Keratinocyte (primary cell): ENCODE measurements at regions not wholly inside any gene's neighbourhood (a gene's known extent, or its start where the extent isn't known, plus 50 kb on each side); places are given as distances from the start of the nearest gene placed in this dataset.

Experiments
- DNase-seq: peaks from one replicate; pipeline ENCODE4 v3.0.0-alpha.2; 2011; ENCODE audit warnings: low read depth, missing footprints, low spot score
- FAIRE-seq: peaks from 2 replicates; lab custom pipeline; 2011; peaks lifted over from hg19 to GRCh38; lab: Jason Lieb, UNC
- H2AFZ ChIP-seq: 2 replicates; pipeline ENCODE4 v1.6.0; 2012; ENCODE audit warnings: low read length, control low read depth, inconsistent platforms; ENCODE audit not compliant: control insufficient read depth
- H3K27ac ChIP-seq: 2 replicates; pipeline ENCODE4 v1.5.1; 2011; ENCODE audit warnings: low read length; ENCODE audit not compliant: control insufficient read depth, insufficient read depth
- H3K27me3 ChIP-seq: 3 replicates; pipeline ENCODE4 v1.6.0; 2011; ENCODE audit warnings: low read length; ENCODE audit not compliant: control insufficient read depth, insufficient read depth; ENCODE audit errors: extremely low read depth
- H3K36me3 ChIP-seq, 2 experiments: 2 replicates in 1 of 2; 3 replicates in 1 of 2; pipeline ENCODE4 v1.5.1; 2011; ENCODE audit warnings: low read length in 2 of 2, mild to moderate bottlenecking in 1 of 2; ENCODE audit not compliant: control insufficient read depth in 2 of 2, insufficient read depth in 2 of 2; ENCODE audit errors: extremely low read depth in 1 of 2
- H3K4me1 ChIP-seq: 3 replicates; pipeline ENCODE4 v1.5.1; 2011; ENCODE audit warnings: low read length; ENCODE audit not compliant: control insufficient read depth, insufficient read depth; ENCODE audit errors: extremely low read depth
- H3K4me2 ChIP-seq: 3 replicates; pipeline ENCODE4 v1.6.0; 2011; ENCODE audit warnings: low read depth, low read length; ENCODE audit not compliant: control insufficient read depth, insufficient read depth; ENCODE audit errors: extremely low read depth
- H3K4me3 ChIP-seq, 3 experiments: fragments of 200-600 bp in 1 of 3; sonication (generic) in 1 of 3; 2 replicates in 2 of 3; 3 replicates in 1 of 3; pipeline ENCODE4 v1.5.1; 2011 to 2016; ENCODE audit warnings: low read length in 3 of 3, mild to moderate bottlenecking in 3 of 3, control low read depth in 2 of 3, inconsistent platforms in 1 of 3, low read depth in 1 of 3, mixed read lengths in 1 of 3, mixed run types in 1 of 3, moderate library complexity in 1 of 3; ENCODE audit not compliant: control insufficient read depth in 2 of 3, insufficient read depth in 2 of 3; ENCODE audit errors: extremely low read depth in 1 of 3
- H3K79me2 ChIP-seq: 2 replicates; pipeline ENCODE4 v1.6.0; 2012; ENCODE audit warnings: low read length; ENCODE audit not compliant: control insufficient read depth, insufficient read depth
- H3K9ac ChIP-seq: 3 replicates; pipeline ENCODE4 v1.6.0; 2011; ENCODE audit warnings: low read length; ENCODE audit not compliant: control insufficient read depth, insufficient read depth; ENCODE audit errors: extremely low read depth
- H3K9me1 ChIP-seq: 3 replicates; pipeline ENCODE4 v1.6.0; 2011; ENCODE audit warnings: low read length; ENCODE audit not compliant: control insufficient read depth, insufficient read depth; ENCODE audit errors: extremely low read depth
- H3K9me3 ChIP-seq: 2 replicates; pipeline ENCODE4 v1.5.1; 2012; ENCODE audit warnings: low read depth, low read length; ENCODE audit not compliant: control insufficient read depth
- H4K20me1 ChIP-seq: 3 replicates; pipeline ENCODE4 v1.6.0; 2011; ENCODE audit warnings: low read length; ENCODE audit not compliant: control insufficient read depth, insufficient read depth; ENCODE audit errors: extremely low read depth
- CTCF ChIP-seq, 3 experiments: IDR thresholded peaks in 1 of 3; conservative IDR thresholded peaks in 1 of 3; optimal IDR thresholded peaks in 1 of 3; 2 replicates in 2 of 3; 3 replicates in 1 of 3; pipeline versions ENCODE3 to v1.5.1; 2011; ENCODE audit warnings: low read length in 3 of 3, mild to moderate bottlenecking in 3 of 3, moderate library complexity in 2 of 3, control low read depth in 1 of 3, inconsistent platforms in 1 of 3; ENCODE audit not compliant: insufficient read depth in 2 of 3; ENCODE audit errors: extremely low read depth in 1 of 3
- EZH2 ChIP-seq: IDR thresholded peaks from one replicate; pipeline ENCODE4 v1.6.1; 2012; ENCODE audit warnings: inconsistent platforms, mild to moderate bottlenecking, low read length, moderate library complexity
- dilution Hi-C: fragments of 300-500 bp; cut with MboI; formaldehyde crosslinking; loops from one replicate; pipeline ENCODE4 v1.7.0; 2020; ENCODE audit warnings: low sequenced_read_pairs; ENCODE audit not compliant: extremely low pct_ligation_motif_present

GRCh38 chr7:157474685-157475084 lies 137.9 kb downstream of the DNAJB6 start:
- no peak overlapping the region for H3K9ac ChIP-seq
- TF ChIP-seq CTCF (optimal IDR thresholded peaks at IDR 0.05 in 1 of 3, IDR thresholded peaks at IDR 0.05 in 1 of 3, conservative IDR thresholded peaks at IDR 0.05 in 1 of 3; ENCODE audit: extremely low read depth in 1 of 3, insufficient read depth in 2 of 3, low read length in 3 of 3) (peak in 1 of 3 experiments; percentile 15), EZH2 (no peak)
- no peak overlapping the region for H3K4me2 ChIP-seq
- no peak overlapping the region for H3K27ac ChIP-seq
- H2AFZ ChIP-seq, result no peak overlapping the region
- no peaks in the 10 kb centered on the region for H3K27me3 ChIP-seq
- H4K20me1 ChIP-seq, result no peaks in the 10 kb centered on the region
- H3K79me2 ChIP-seq, result no peaks in the 10 kb centered on the region
- dilution Hi-C loops, result no loop called here
- H3K4me1 ChIP-seq, result no peaks in the 10 kb centered on the region
- H3K9me1 ChIP-seq, result no peaks in the 10 kb centered on the region
- no peak for FAIRE-seq
- no peak overlapping the region for H3K4me3 ChIP-seq
- no peak for DNase-seq
- peaks cover 4% of the 10 kb centered on the region for H3K9me3 ChIP-seq
- H3K36me3 ChIP-seq, result no peaks in the 10 kb centered on the region

- dilution Hi-C loops, result no loop called here
- no peak overlapping the region for H3K4me2 ChIP-seq
- no peaks in the 10 kb centered on the region for H3K27me3 ChIP-seq
- no peaks in the 10 kb centered on the region for H4K20me1 ChIP-seq
- no peak overlapping the region for H2AFZ ChIP-seq
- TF ChIP-seq CTCF (optimal IDR thresholded peaks at IDR 0.05 in 1 of 3, IDR thresholded peaks at IDR 0.05 in 1 of 3, conservative IDR thresholded peaks at IDR 0.05 in 1 of 3; ENCODE audit: extremely low read depth in 1 of 3, insufficient read depth in 2 of 3, low read length in 3 of 3) (no peak), EZH2 (no peak)
- no peak overlapping the region for H3K27ac ChIP-seq
- H3K9me1 ChIP-seq, result no peaks in the 10 kb centered on the region
- no peak for DNase-seq
- no peak for FAIRE-seq
- H3K9ac ChIP-seq, result no peak overlapping the region
- no peaks in the 10 kb centered on the region for H3K4me1 ChIP-seq
- no peak overlapping the region for H3K4me3 ChIP-seq
- no peaks in the 10 kb centered on the region for H3K36me3 ChIP-seq
- peaks cover 2% of the 10 kb centered on the region for H3K9me3 ChIP-seq
- no peaks in the 10 kb centered on the region for H3K79me2 ChIP-seq
These were observed 138.3 kb downstream of the DNAJB6 start for GRCh38 chr7:157475095-157475494.
